ENCODE measurements at regions not wholly inside any gene's neighbourhood (a gene's known extent, or its start where the extent isn't known, plus 50 kb on each side); places are given as distances from the start of the nearest gene placed in this dataset.

DNA sequence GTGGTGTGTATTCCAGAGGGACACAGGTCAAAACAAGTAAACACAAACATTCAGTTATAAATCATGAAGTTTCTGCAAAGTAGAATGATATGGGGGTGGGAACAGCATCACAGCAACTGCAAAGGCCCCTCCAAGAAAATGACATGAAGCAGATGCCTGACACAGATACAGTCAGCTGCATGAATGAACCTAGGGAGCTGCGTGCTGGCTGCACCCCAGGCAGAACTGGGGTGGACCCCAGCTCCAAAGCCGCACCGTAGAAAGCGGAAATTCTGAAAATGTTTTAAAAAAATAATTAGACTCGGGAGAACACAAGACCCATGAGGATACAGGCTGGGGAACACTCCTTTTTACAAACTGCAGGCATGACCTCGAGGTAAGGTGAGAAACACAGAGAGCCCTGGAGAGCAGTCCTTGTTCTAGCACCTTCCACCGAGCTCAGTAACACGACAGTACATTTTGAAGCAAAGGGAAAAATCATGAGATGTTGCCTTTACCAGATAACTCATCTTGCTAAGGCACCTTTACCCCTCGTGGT, 323.8 kb downstream of the SOX9 start:
- peaks cover 3% of the 10 kb centered on the region; the same call in 1 of the 3 replicates for H3K36me3 Mint-ChIP-seq (ENCODE audit: low read depth)
- H3K27me3 Mint-ChIP-seq (ENCODE audit: insufficient read depth, low read depth, poor library complexity) = peaks cover 4% of the 10 kb centered on the region
- no peaks in the 10 kb centered on the region for H3K4me1 Mint-ChIP-seq
- Histone ChIP-seq H3K27ac (ENCODE audit: low read depth) (no peak overlapping the region), H3K9me2 (ENCODE audit: insufficient read depth) (no peaks in the 10 kb centered on the region), H4K20me1 (replicated peaks; ENCODE audit: insufficient read depth) (no peaks in the 10 kb centered on the region), H3K4me2 (no peak overlapping the region), H3K36me3 (ENCODE audit: insufficient read depth) (no peaks in the 10 kb centered on the region), H3F3A (replicated peaks; ENCODE audit: low read depth) (no peaks in the 10 kb centered on the region), H3K27me3 (ENCODE audit: insufficient read depth) (no peaks in the 10 kb centered on the region), H3K79me2 (replicated peaks; ENCODE audit: insufficient read depth) (no peaks in the 10 kb centered on the region), H3K4me3 (no peak overlapping the region), H3K4me1 (ENCODE audit: insufficient read depth) (no peaks in the 10 kb centered on the region), H2AFZ (no peak overlapping the region)
- ATAC-seq (no peak), DNase-seq (ENCODE audit: low spot score) (no peak)
- TF ChIP-seq CTCF (conservative IDR thresholded peaks at IDR 0.05; ENCODE audit: low read depth in 2 of 2) (no peak), EZH2phosphoT487 (IDR thresholded peaks at IDR 0.05; ENCODE audit: unreplicated experiment) (no peak), EZH2 (IDR thresholded peaks at IDR 0.05; ENCODE audit: low read depth, unreplicated experiment) (no peak), CREB1 (CRISPR knock-in tag; IDR thresholded peaks at IDR 0.05; ENCODE audit: low read depth) (no peak), STAT1 (IDR thresholded peaks at IDR 0.05; ENCODE audit: unreplicated experiment) (no peak), ZNF114 (CRISPR knock-in tag; IDR thresholded peaks at IDR 0.05) (no peak), POLR2AphosphoS5 (IDR thresholded peaks at IDR 0.05; ENCODE audit: low read depth) (no peak), ZNF331 (CRISPR knock-in tag; IDR thresholded peaks at IDR 0.05; ENCODE audit: low read depth) (no peak), ETS1 (IDR thresholded peaks at IDR 0.05) (no peak), NANOG (IDR thresholded peaks at IDR 0.05; ENCODE audit: borderline replicate concordance) (no peak), ZNF462 (CRISPR knock-in tag; IDR thresholded peaks at IDR 0.05) (no peak), JUNB (IDR thresholded peaks at IDR 0.05; ENCODE audit: unreplicated experiment) (no peak)
- TF ChIP-seq, protein P1, sequence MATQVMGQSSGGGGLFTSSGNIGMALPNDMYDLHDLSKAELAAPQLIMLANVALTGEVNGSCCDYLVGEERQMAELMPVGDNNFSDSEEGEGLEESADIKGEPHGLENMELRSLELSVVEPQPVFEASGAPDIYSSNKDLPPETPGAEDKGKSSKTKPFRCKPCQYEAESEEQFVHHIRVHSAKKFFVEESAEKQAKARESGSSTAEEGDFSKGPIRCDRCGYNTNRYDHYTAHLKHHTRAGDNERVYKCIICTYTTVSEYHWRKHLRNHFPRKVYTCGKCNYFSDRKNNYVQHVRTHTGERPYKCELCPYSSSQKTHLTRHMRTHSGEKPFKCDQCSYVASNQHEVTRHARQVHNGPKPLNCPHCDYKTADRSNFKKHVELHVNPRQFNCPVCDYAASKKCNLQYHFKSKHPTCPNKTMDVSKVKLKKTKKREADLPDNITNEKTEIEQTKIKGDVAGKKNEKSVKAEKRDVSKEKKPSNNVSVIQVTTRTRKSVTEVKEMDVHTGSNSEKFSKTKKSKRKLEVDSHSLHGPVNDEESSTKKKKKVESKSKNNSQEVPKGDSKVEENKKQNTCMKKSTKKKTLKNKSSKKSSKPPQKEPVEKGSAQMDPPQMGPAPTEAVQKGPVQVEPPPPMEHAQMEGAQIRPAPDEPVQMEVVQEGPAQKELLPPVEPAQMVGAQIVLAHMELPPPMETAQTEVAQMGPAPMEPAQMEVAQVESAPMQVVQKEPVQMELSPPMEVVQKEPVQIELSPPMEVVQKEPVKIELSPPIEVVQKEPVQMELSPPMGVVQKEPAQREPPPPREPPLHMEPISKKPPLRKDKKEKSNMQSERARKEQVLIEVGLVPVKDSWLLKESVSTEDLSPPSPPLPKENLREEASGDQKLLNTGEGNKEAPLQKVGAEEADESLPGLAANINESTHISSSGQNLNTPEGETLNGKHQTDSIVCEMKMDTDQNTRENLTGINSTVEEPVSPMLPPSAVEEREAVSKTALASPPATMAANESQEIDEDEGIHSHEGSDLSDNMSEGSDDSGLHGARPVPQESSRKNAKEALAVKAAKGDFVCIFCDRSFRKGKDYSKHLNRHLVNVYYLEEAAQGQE (IDR thresholded peaks at IDR 0.05; ENCODE audit: unreplicated experiment) = no peak
- no peak overlapping the region for H3K4me3 Mint-ChIP-seq
- peaks cover 5% of the 10 kb centered on the region for H3K9me3 Mint-ChIP-seq
- no peak overlapping the region for H3K27ac Mint-ChIP-seq

Measured in GM23338 (cell line).